HG02588 (cell line): ENCODE measurements at regions not wholly inside any gene's neighbourhood (a gene's known extent, or its start where the extent isn't known, plus 50 kb on each side); places are given as distances from the start of the nearest gene placed in this dataset.

Experiments used
- ATAC-seq: cut with Tn5 transposase; IDR thresholded peaks from one replicate; pipeline ENCODE4 v1.9.1; 2021; ENCODE audit warnings: mild to moderate bottlenecking, moderate library complexity; ENCODE audit not compliant: unreplicated experiment

DNA sequence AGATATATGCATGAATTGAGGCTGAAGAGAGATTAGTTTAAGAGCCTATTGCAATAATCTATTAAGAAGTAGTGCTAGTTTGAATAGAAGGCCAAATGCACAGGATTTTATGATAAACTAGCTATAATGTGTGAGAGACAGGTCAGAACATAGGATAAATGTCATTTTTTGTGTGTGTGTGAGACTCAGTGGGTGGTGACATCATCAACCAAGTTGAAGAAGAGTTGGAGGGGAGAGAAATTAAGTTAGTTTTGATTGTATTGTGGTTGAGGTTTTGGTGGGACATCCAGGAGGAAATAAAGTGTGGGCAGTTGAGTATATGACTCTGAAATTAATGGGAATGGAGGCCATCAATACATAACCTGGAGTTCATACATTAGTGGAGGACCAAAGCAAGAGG lies 320.1 kb upstream of the CWC22 start:
- ATAC-seq = no peak

- no peak for ATAC-seq
Measured at GRCh38 chr2:180325416-180326120, 318.5 kb upstream of the CWC22 start.

GRCh38 chr2:180324182-180324581 lies 317.1 kb upstream of the CWC22 start:
- no peak for ATAC-seq

- no peak for ATAC-seq
Measured at GRCh38 chr2:180322781-180323180, 315.7 kb upstream of the CWC22 start.

- peak; percentile 90 for ATAC-seq
Measured at GRCh38 chr2:180319586-180320405, 312.7 kb upstream of the CWC22 start.

DNA sequence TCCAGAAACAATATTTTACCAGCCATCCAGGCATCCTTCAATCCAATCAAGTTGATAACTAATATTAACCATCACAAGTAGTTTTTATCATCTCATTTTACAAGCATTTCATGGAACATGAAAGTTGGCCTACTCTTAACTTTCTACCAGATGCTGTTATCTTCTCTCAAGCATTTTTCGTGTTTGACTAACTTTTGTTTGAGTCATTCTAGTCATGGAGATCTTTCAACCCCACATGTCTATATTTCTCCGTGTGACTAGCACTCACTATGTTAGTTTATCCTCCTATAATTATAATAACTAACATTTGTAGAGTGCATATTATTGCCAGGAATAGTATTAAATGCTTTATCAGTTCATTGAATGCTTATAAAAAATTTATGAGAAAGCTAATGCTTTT lies 307.0 kb upstream of the CWC22 start:
- ATAC-seq = no peak

DNA sequence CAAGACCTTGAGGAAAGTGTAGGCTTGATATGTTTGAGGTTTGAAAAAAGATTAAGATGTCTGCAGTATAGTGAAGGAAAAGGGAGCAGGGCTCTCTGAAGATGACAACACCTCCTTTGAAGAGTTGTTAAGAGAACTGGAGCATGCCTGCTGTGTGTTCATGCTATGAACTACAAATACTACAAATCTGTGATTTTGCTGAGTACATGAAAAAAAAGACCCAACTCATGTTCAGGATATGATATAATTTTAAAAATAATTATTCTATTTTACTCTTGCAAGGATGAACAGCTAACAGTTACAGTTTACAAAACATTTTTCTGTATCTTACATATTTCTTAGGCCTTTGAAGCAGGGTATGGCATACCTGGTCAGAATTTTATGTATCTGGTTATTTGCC lies 305.4 kb upstream of the CWC22 start:
- ATAC-seq = no peak

DNA sequence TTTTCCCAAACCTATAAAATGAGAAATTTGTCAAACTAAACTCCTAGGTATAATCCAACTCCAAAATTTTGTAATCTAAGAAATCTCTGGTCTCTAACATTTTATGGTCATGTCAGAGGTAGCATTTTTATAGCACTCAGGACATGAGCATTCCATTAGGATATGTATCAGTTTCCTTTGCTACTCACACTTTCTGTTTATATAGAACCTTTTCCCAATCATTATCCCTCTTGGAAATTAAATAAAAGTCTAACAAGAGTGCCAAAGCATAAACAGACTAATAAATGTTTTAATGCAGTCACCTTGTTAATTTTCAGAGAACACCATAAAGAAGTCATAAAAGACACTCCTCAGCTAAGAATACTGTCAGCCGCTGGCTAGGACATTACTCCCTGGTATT lies 300.0 kb upstream of the CWC22 start:
- no peak for ATAC-seq

DNA sequence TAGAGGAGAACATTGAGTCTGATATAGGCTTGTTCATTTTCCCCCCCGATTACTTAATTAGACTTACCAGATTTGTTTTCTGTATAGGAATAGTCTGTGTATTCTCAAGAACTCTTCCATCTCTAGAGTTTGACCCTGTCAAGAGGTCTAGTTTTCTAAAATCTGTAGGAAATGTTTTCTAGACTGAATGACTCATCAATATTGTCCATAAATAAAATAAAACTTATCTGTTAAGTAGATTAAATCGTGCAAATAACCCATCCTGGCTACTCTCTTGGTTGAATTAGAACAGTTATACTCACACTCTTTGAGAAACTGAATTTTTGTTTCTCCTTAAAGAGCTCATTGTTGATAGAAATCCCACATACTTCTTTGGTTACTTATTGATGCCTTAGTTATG lies 299.2 kb upstream of the CWC22 start:
- no peak for ATAC-seq

DNA sequence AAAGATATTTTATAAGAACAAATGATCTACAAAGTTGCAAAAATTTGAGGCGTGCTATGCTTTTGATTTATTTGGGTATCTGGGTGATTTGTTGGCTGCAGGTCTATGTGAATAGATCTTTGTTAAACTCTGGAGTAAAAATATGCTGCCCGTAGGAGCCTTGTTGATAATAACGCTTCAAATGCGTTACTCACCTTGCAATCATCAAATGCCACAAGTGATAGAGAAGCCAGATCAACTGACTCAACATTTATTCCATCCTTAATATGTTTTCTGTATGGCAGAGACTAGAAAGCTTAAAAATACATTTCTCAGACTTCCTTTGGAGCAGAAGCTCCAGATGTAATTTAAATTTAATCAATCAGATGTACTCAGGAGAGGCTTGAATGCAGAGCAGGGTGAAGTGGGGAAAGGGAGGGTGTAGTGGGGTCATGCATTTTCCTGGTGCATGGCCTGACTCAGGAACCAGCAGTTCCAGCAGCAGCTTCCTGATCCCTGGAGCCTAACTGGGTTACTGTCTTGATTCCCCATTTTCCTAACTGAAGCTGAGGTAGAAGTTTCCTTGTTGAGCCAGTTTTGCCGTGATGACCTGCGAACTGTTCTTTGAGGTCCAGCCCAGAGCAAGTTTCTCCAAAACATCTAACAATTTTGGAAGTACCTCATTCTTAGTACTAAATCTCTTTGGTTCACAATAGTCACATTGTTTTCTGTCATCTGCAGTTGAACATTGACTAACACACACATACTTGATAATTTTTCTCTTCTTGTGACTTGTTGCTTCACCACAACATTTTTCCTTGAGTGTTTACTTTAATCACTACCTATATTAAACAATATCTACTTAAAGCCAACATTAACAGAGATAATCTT lies 284.7 kb upstream of the CWC22 start:
- ATAC-seq = no peak

DNA sequence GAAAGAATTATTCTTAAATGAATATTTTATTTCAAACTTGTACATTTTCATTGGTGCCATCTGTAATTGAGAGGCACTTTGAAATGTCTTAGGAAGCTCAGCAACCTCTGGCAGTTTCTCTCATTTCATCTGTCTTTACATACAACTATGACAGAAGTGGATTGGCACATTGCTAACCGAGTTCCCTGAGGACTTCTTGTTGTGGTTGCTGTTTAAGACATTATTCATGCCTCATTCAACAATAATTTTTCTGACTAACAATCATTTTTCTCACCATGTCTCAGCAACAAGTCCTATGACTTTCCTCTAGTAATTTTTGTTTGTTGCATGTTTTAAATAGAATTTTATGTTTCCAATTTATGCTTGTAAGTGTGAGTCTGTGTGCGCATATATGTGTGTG lies 284.0 kb upstream of the CWC22 start:
- no peak for ATAC-seq

GRCh38 chr2:180289627-180290026 lies 282.5 kb upstream of the CWC22 start:
- ATAC-seq = no peak

DNA sequence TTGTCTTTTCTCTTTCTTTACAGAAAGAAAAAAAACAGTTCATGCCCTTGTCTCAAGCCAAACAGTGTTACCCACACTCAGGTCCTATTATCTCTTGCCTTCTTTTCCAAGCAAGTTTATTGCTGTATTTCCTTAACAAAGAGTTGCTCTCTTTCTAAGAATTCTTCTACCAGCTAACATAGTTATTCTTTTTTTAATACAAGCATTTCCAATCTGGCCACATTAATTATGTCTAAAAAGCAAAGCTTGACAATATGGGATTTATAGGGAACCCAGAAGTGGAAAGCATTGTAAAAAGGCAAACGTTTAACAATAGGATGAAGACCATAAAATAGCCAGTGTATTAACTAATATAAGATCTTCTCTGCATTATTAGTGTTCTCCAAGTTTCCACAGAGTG lies 272.5 kb upstream of the CWC22 start:
- no peak for ATAC-seq

- no peak for ATAC-seq
Measured at GRCh38 chr2:180276733-180277132, 269.6 kb upstream of the CWC22 start.

DNA sequence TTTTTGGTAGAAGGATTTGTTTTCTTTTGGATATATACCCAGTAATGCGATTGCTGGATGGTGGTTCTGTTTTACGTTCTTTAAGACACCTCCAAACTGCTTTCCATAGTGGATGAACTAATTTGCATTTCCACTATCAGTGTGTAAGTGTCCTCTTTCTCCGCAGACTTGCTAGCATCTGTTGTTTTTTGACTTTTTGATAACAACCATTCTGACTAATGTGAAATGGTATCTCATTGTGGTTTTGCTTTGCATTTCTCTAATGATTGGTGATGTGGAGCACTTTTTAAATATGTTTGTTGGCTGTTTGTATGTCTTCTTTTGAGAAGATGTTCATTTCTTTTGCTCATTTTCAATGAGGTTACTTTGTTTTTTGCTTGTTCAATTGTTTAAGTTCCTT lies 260.9 kb upstream of the CWC22 start:
- ATAC-seq = no peak

GRCh38 chr2:180261976-180262375 lies 254.9 kb upstream of the CWC22 start:
- no peak for ATAC-seq

DNA sequence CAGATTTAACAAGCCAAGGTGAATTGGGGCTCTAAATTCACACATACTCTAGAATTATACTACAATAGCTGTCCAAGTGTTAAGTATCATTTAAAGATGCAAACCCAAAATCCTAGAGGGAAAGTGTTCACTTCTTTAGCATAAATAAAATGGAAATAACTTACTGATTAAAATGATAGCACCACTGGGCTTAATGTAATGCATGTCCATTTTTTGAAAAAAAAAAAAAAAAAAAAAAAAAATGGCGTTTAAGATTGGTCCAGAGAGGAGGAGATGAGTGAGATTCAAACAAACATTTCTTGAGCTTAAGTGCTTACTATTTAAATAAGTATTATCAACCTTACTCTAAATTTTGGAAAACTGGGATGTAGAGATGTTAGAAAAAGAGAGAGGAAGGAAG lies 251.5 kb upstream of the CWC22 start:
- no peak for ATAC-seq

DNA sequence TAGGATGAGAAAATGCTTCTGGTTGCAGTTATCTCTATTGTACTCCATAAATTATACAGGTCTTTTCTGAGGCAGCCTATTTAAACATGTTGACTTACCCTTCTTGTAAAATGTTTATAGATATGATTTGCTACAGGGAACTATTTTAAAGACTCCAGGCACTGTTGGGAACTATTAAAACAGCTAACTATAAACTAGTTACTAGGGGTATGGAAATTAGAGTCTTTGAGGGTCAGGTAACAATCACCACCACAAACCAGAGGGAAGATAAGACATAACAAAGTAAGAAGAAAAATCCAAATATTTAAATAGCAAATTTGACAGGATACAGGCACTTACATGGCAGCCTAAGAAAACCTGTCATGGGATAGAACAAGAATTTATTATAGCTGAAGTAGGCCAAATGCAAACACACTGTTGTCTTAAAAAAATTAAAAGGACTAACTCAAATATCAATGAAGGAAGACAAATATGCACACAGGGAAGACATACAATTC lies 251.0 kb upstream of the CWC22 start:
- no peak for ATAC-seq

DNA sequence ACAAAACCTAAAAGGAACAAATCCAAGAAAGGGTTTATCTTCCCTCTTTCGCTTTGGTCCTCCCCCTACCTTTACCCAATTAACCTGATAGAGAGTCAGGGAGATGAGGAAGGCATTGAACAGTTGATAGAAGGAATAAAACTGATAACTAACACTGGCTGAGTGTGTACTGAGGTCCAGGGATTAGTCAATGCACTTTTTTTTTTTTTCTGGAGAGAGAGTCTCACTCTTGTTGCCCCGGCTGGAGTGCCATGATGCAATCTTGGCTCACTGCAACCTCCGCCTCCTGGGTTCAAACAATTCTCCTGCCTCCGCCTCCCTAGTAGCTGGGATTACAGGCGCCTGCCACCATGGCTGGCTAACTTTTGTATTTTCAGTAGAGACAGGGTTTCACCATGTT lies 250.2 kb upstream of the CWC22 start:
- ATAC-seq = no peak

GRCh38 chr2:180255981-180256380 lies 248.9 kb upstream of the CWC22 start:
- ATAC-seq = no peak

DNA sequence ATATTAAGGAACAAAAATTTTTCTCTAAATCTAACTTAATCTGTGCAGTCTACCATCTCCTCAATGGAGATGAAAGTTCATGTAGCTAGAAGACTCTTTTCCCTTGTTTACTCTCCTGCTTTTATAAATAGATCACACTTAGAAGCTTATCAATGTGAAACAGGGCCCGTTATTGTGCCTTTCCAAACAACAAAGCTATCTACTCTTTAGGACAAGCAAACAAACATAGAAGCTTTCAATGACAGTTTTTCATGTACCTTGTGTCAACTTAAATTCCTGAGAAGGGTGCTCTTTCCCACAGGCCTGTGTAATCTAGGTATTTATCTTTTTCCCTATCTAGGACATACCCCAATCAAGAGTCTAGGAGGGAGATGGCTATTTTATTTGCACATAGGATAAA lies 247.8 kb upstream of the CWC22 start:
- no peak for ATAC-seq
